Renal cortical epithelial cell (primary cell): ENCODE measurements at regions not wholly inside any gene's neighbourhood (a gene's known extent, or its start where the extent isn't known, plus 50 kb on each side); places are given as distances from the start of the nearest gene placed in this dataset.
A peak's percentile ranks its signal among the peaks of the same experiment; 100 is the strongest.
"Not testable (repeated sequence)": the region's sequence is repeated elsewhere in the genome, so short reads cannot be mapped to it uniquely, and the experiment has no call there.

Experiments used
- DNase-seq: peaks from one replicate; pipeline ENCODE4 v3.0.0-alpha.2; 2011; ENCODE audit warnings: low read depth

- DNase-seq: no peak
Observed at GRCh38 chr2:220337611-220338440, 710.4 kb downstream of the SLC4A3 start.

DNA sequence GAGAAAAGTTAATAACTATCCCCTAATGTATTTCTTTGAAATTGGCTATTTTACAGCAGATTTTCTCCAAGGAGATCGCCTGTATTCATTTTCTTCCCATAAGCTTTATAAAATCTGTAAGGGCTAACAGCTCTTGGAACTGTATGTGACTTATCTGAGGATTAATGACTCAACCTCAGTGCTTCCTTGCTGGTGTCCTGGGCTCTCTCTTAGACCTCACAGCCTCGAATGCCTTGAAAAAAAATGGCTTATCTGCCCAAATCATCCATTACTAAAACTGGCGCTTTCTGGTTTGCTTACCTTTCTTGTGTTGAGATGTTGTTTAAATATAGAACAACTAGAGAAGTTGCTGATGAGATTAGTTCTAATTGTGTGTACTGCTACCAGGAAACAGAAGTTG, 713.6 kb downstream of the SLC4A3 start:
- DNase-seq: peak; percentile 18

DNA sequence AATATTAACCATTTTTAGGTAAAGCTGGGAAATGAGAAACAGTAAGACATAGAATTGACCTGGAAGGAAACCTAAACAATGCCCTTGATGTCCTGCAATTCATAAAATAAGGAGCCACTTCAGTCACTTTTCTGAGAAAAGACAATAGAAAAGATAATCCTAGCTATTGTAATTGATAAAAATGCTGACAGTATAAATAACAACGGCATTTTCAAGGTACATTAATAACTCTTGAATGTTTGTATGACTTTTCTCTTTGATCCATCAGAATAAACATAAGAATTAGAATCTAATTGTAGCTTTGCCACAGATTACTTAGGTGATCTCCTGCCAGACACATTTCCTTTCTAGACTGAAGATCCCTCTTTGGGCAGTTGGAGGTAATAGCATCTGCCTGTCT, 719.5 kb downstream of the SLC4A3 start:
- no peak for DNase-seq

- DNase-seq: no peak
Observed at GRCh38 chr2:220347626-220348025, 720.2 kb downstream of the SLC4A3 start.

- no peak for DNase-seq
Observed at GRCh38 chr2:220348206-220348605, 720.8 kb downstream of the SLC4A3 start.

DNA sequence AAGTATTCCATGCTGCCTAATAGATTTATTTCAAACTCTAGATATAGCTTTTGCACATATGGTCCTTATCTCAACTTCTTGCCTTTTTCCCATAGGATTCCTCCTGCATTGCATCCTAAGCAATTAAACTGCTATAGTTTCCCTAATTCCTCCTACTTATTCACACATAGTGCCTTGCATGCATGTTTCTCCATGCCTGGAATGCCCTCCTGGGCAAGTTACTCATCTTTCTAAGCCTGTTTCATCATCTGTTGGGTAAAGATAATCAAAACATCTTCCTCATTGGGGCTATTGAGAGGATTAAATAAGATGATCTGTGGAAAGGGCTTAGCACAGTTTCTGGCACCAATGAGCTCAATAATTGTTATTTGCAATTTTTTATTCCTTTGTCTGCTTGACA, 726.5 kb downstream of the SLC4A3 start:
- DNase-seq: peak; percentile 14

- peak; percentile 67 for DNase-seq
Observed at GRCh38 chr2:220356076-220356475, 728.6 kb downstream of the SLC4A3 start.

- DNase-seq: no peak
Observed at GRCh38 chr2:220365023-220365422, 737.6 kb downstream of the SLC4A3 start.

GRCh38 chr2:220366765-220367164, 739.3 kb downstream of the SLC4A3 start:
- no peak for DNase-seq

- no peak for DNase-seq
Observed at GRCh38 chr2:220370764-220371163, 743.3 kb downstream of the SLC4A3 start.

- no peak for DNase-seq
Observed at GRCh38 chr2:220371211-220371610, 743.8 kb downstream of the SLC4A3 start.

- DNase-seq: no peak
Observed at GRCh38 chr2:220373878-220374277, 746.4 kb downstream of the SLC4A3 start.

DNA sequence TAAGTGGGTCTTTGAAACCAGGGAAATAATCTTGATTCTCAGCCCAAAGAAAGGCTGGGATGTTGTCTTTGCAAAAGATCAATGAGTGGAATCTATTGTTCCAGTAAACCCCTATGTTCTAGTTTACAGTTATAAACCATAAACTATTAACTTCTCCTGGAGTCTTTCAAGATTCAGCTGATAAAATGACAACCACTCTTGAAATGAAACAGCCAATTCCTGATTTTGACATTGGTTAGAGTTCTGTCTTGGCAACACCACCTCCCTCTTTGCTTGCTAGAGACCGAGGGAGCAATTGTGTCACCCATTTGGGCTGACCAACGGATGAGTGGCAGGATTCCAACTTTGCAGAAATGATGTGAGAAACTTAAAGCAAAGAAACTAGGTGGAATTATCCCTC, 746.9 kb downstream of the SLC4A3 start:
- no peak for DNase-seq

- DNase-seq: no peak
Observed at GRCh38 chr2:220377482-220378155, 750.2 kb downstream of the SLC4A3 start.

GRCh38 chr2:220387758-220388157, 760.3 kb downstream of the SLC4A3 start:
- not testable (repeated sequence) for DNase-seq

- DNase-seq: no peak
Observed at GRCh38 chr2:220393711-220394110, 766.3 kb downstream of the SLC4A3 start.

DNA sequence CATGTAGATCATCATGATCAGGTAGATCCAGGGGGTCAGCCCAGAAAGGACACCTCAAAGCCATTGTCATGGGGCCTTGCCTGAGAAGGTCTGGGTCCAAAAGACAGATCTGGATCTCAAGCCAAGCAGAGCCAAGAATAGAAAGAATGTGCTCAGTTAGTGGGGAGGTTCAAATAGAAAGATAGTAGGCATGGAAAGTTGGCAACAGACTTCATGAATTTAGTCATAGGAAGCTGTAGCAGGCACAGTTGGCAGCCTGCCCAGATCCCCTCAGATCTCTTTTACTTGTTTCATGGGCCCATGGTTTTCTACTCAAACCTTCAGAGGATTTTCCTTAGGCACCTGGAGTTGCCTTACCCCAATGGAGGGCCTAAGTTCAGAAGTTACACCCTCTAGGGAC, 767.0 kb downstream of the SLC4A3 start:
- DNase-seq: peak; percentile 58

DNA sequence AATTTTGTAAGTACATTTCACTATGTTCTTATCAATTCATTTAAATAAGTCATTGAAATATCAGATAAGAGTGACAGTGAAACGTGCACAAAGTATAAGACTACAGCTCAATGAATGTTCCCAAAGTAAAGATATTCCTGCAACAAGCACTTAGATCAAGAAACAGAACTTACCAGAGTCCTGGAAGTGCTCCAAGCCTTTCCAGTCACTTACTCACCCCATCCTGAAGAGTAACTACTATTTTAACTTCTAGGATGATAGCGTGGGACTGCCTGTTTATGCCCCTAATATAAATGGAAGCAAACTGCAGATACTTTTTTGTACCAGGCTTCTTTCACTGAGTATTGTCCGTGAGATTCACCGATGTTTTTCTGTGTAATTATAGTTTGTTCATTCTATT, 768.9 kb downstream of the SLC4A3 start:
- DNase-seq: peak; percentile 29

DNA sequence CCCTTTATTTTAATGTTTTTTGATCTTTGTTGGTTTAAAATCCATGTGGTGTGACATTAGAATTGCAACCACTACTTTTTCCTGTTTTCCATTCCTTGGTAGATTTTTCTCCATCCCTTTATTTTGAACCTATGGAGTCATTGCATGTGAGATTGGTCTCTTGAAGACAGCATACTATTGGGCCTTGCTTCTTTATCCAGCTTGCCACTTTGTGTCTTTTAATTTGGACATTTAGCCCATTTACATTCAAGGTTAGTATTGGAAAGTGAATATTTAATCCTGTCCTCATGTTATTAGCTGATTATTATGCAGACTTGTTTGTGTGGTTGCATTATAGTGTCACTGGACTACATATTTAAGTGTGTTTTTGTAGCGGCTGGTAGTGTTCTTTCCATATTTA, 782.9 kb downstream of the SLC4A3 start:
- no peak for DNase-seq

DNA sequence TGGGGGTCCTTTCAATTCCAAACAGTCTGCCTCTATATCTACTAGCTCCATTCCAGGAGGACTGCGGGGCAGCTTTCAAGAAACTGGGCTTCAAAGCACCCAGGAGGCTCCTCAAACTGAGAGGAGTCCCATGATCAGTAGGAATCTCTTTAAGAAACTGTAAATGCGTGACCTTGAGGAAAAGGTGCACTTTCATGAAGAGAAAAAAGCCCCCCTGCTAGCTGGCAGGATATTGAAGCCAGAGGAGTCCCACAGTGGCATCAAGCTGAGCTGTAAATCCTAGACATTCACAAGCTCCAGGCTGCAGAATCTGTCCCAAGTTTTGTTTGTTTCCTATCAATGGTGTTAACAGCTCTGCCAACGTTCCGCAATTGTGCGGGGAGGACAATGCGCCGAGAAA, 790.1 kb downstream of the SLC4A3 start:
- no peak for DNase-seq

GRCh38 chr2:220419647-220420046, 792.2 kb downstream of the SLC4A3 start:
- DNase-seq: no peak

DNA sequence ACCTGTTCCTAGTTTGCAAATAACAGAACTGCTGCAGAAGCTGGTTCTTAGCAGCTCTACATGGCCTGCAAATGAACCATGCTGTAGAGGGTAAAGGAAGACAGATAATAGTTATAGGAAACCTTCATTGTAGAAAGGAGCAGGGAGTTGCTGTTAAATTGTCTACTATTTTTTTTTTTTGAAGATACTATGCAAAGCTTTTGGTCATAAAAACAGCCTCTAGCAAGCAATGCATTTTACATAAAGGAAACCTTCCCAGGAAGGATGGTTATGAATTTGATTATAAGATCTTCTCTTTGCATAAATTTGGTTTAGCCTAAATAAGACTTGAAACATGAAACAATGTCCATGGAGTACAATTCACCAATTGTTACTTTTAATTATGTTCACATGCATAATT, 793.4 kb downstream of the SLC4A3 start:
- no peak for DNase-seq

- no peak for DNase-seq
Observed at GRCh38 chr2:220422676-220423075, 795.2 kb downstream of the SLC4A3 start.
